HEK293T (cell line): ENCODE measurements at regions not wholly inside any gene's neighbourhood (a gene's known extent, or its start where the extent isn't known, plus 50 kb on each side); places are given as distances from the start of the nearest gene placed in this dataset.

ENCODE experiments used
- ARNT ChIP-seq: fragments of 450-650 bp; IDR thresholded peaks from 2 replicates; pipeline ENCODE4 v1.6.1; 2017; ENCODE audit warnings: mild to moderate bottlenecking
- BHLHE40 ChIP-seq: fragments of 450-650 bp; IDR thresholded peaks from 2 replicates; pipeline ENCODE4 v1.6.1; 2016; ENCODE audit warnings: mild to moderate bottlenecking, moderate library complexity, borderline replicate concordance
- ELF4 ChIP-seq: fragments of 450-650 bp; IDR thresholded peaks from 2 replicates; pipeline ENCODE4 v1.6.1; 2017; ENCODE audit warnings: antibody characterized with exemption
- FOXK2 ChIP-seq: fragments of 450-650 bp; IDR thresholded peaks from 2 replicates; pipeline ENCODE4 v1.6.1; 2016; ENCODE audit warnings: mild to moderate bottlenecking
- HDGF ChIP-seq: fragments of 450-650 bp; IDR thresholded peaks from 2 replicates; pipeline ENCODE4 v1.6.1; 2017; ENCODE audit warnings: antibody characterized with exemption, borderline replicate concordance
- SUZ12 ChIP-seq: fragments of 450-650 bp; IDR thresholded peaks from 2 replicates; pipeline ENCODE4 v1.6.1; 2016; ENCODE audit warnings: mild to moderate bottlenecking

GRCh38 chr11:127693686-127694085, 693.1 kb upstream of the KIRREL3 start:
- no peak for TF ChIP-seq BHLHE40
- TF ChIP-seq ELF4: no peak
- no peak for TF ChIP-seq SUZ12
- TF ChIP-seq ARNT: no peak
- no peak for TF ChIP-seq FOXK2
- TF ChIP-seq HDGF: no peak
